IMR-90 (cell line): ENCODE measurements at regions not wholly inside any gene's neighbourhood (a gene's known extent, or its start where the extent isn't known, plus 50 kb on each side); places are given as distances from the start of the nearest gene placed in this dataset.
A peak's percentile ranks its signal among the peaks of the same experiment; 100 is the strongest.

Experiments
- ATAC-seq: fragments of 200-7000 bp; cut with Tn5 transposase; 2 replicates; pipeline ENCODE4 v1.9.1; 2020; ENCODE audit warnings: low read depth, mild to moderate bottlenecking, moderate library complexity
- BruUV-seq: library from RNA; stranded (reverse); fragments of 400-500 nt; replicated peaks from 2 replicates; lab custom pipeline; 2021; lab: Mats Ljungman, UMichigan
- CTCF ChIA-PET: fragments of 300-600 bp; formaldehyde crosslinking; extraction: SDS; loops from one replicate; lab custom pipeline; 2021; ENCODE audit warnings: antibody characterized with exemption; lab: Yijun Ruan, JAX
- POLR2A ChIA-PET: fragments of 300-600 bp; sonication (Branson Sonifier 250); formaldehyde crosslinking; loops from one replicate; lab custom pipeline; 2022; ENCODE audit warnings: antibody characterized with exemption; ENCODE audit not compliant: unreplicated experiment; lab: Charles Lee
- DNase-seq: peaks from one replicate; pipeline ENCODE4 v3.0.0; 2013
- H2AFZ ChIP-seq: replicated peaks from 2 replicates; pipeline ENCODE3; 2013; ENCODE audit warnings: low read length, mild to moderate bottlenecking; ENCODE audit not compliant: poor library complexity
- H2AK5ac ChIP-seq: 2 replicates; pipeline ENCODE4 v1.6.1; 2013; ENCODE audit warnings: low read depth, low read length, inconsistent platforms
- H2AK9ac ChIP-seq: replicated peaks from 2 replicates; pipeline ENCODE3; 2013; ENCODE audit warnings: mild to moderate bottlenecking, low read depth, low read length, moderate library complexity; ENCODE audit not compliant: poor library complexity
- H2BK120ac ChIP-seq: 2 replicates; pipeline ENCODE4 v1.6.1; 2013; ENCODE audit warnings: low read depth, low read length, inconsistent platforms
- H2BK15ac ChIP-seq: 3 replicates; pipeline ENCODE4 v1.6.1; 2013; ENCODE audit warnings: low read depth, low read length, inconsistent platforms
- H2BK20ac ChIP-seq: 2 replicates; pipeline ENCODE4 v1.6.1; 2013; ENCODE audit warnings: low read depth, mild to moderate bottlenecking, inconsistent platforms, low read length, moderate library complexity
- H2BK5ac ChIP-seq: 2 replicates; pipeline ENCODE4 v1.6.1; 2013; ENCODE audit warnings: mild to moderate bottlenecking, low read depth, low read length, inconsistent platforms; ENCODE audit not compliant: poor library complexity, severe bottlenecking
- H3K14ac ChIP-seq: replicated peaks from 2 replicates; pipeline ENCODE4 v1.6.1; 2013; ENCODE audit warnings: low read depth, low read length, inconsistent platforms
- H3K18ac ChIP-seq: 2 replicates; pipeline ENCODE4 v1.6.1; 2013; ENCODE audit warnings: low read depth, low read length, control low read depth
- H3K23ac ChIP-seq: 2 replicates; pipeline ENCODE4 v1.6.1; 2013; ENCODE audit warnings: low read depth, low read length, inconsistent platforms
- H3K27ac ChIP-seq: 2 replicates; pipeline ENCODE4 v1.5.1; 2013; ENCODE audit warnings: mild to moderate bottlenecking, control low read depth, low read length; ENCODE audit not compliant: insufficient read depth
- H3K27me3 ChIP-seq: 2 replicates; pipeline ENCODE4 v1.6.1; 2013; ENCODE audit warnings: low read length; ENCODE audit not compliant: control insufficient read depth, insufficient read depth
- H3K36me3 ChIP-seq: 2 replicates; pipeline ENCODE4 v1.6.1; 2013; ENCODE audit warnings: low read length, mixed read lengths; ENCODE audit not compliant: control insufficient read depth, insufficient read depth
- H3K4ac ChIP-seq: 2 replicates; pipeline ENCODE4 v1.6.1; 2013; ENCODE audit warnings: low read depth, low read length, inconsistent platforms
- H3K4me1 ChIP-seq: 2 replicates; pipeline ENCODE4 v1.6.1; 2013; ENCODE audit warnings: low read length, mixed read lengths; ENCODE audit not compliant: control insufficient read depth, insufficient read depth
- H3K4me2 ChIP-seq: 2 replicates; pipeline ENCODE4 v1.6.1; 2013; ENCODE audit warnings: low read depth, mild to moderate bottlenecking, control low read depth, low read length, moderate library complexity
- H3K4me3 ChIP-seq: 2 replicates; pipeline ENCODE4 v1.5.1; 2013; ENCODE audit warnings: low read depth, mild to moderate bottlenecking, control low read depth, low read length, moderate library complexity; ENCODE audit not compliant: insufficient read depth
- H3K56ac ChIP-seq: 2 replicates; pipeline ENCODE4 v1.6.1; 2013; ENCODE audit warnings: low read length, inconsistent platforms; ENCODE audit not compliant: insufficient read depth; ENCODE audit errors: extremely low read depth
- H3K79me1 ChIP-seq, 2 experiments: 2 replicates each; pipeline ENCODE4 v1.6.1; 2013; ENCODE audit warnings: low read length in 2 of 2, inconsistent platforms in 1 of 2, low read depth in 1 of 2
- H3K9ac ChIP-seq: 2 replicates; pipeline ENCODE4 v1.6.1; 2013; ENCODE audit warnings: low read depth, low read length, control low read depth
- H3K9me1 ChIP-seq: 2 replicates; pipeline ENCODE4 v1.6.1; 2013; ENCODE audit warnings: low read length, inconsistent platforms; ENCODE audit not compliant: insufficient read depth
- H3K9me3 ChIP-seq: 2 replicates; pipeline ENCODE4 v1.6.1; 2013; ENCODE audit warnings: low read length; ENCODE audit not compliant: control insufficient read depth, insufficient read depth
- H4K20me1 ChIP-seq: 2 replicates; pipeline ENCODE4 v1.6.1; 2013; ENCODE audit warnings: low read length, inconsistent platforms; ENCODE audit not compliant: insufficient read depth
- H4K5ac ChIP-seq: 2 replicates; pipeline ENCODE4 v1.6.1; 2013; ENCODE audit warnings: mild to moderate bottlenecking, low read depth, low read length, control low read depth
- H4K8ac ChIP-seq, 2 experiments: 2 replicates each; pipeline ENCODE4 v1.6.1; 2013; ENCODE audit warnings: low read depth in 2 of 2, low read length in 2 of 2, control low read depth in 1 of 2, inconsistent platforms in 1 of 2
- H4K91ac ChIP-seq: 2 replicates; pipeline ENCODE4 v1.6.1; 2013; ENCODE audit warnings: low read depth, low read length, inconsistent platforms; ENCODE audit not compliant: insufficient read depth
- CEBPB ChIP-seq: IDR thresholded peaks from 2 replicates; pipeline ENCODE4 v1.6.1; 2012; ENCODE audit warnings: low read depth, low read length, improper control_type of control experiment
- MXI1 ChIP-seq: IDR thresholded peaks from 2 replicates; pipeline ENCODE4 v1.6.1; 2012; ENCODE audit warnings: low read depth, mild to moderate bottlenecking, low read length, moderate library complexity, borderline replicate concordance
- NFE2L2 ChIP-seq: fragments of 150-350 bp; IDR thresholded peaks from 2 replicates; pipeline ENCODE4 v1.6.1; 2016; ENCODE audit warnings: low read depth, mild to moderate bottlenecking, low read length
- POLR2A ChIP-seq: IDR thresholded peaks from 2 replicates; pipeline ENCODE4 v1.6.1; 2012; ENCODE audit warnings: mild to moderate bottlenecking, low read depth, low read length
- USF2 ChIP-seq: fragments of 150-350 bp; IDR thresholded peaks from 2 replicates; pipeline ENCODE4 v1.6.1; 2017; ENCODE audit warnings: mild to moderate bottlenecking, antibody characterized with exemption, low read length, low read depth
- WGBS, 2 experiments: methylation state at CpG; one replicate each; pipeline versions ENCODE4 v1.1.5 to v1.1.7; 2013; ENCODE audit warnings: missing lambda C conversion rate in 2 of 2; ENCODE audit not compliant: insufficient read length in 1 of 2; ENCODE audit errors: extremely low coverage in 2 of 2; 5-methylcytosine and 5-hydroxymethylcytosine counted together
- dilution Hi-C: fragments of 300-500 bp; cut with HindIII; formaldehyde crosslinking; loops from one replicate; pipeline ENCODE4 v1.14.3; 2018; ENCODE audit warnings: low sequenced_read_pairs; ENCODE audit not compliant: unreplicated experiment
- in situ Hi-C: fragments of 300-500 bp; cut with MboI; formaldehyde crosslinking; loops from 3 replicates; pipeline ENCODE4 v1.14.3; 2019; ENCODE audit warnings: low sequenced_read_pairs, inconsistent platforms, mixed read lengths
- intact Hi-C: fragments of 100-400 bp; cut with micrococcal nuclease; formaldehyde crosslinking; loops from 2 replicates; pipeline ENCODE4 v1.10.0; 2022
- TF ChIP-seq, protein P1 (sequence below): fragments of 150-350 bp; IDR thresholded peaks from 2 replicates; pipeline ENCODE4 v1.6.1; 2016; ENCODE audit warnings: low read depth, mild to moderate bottlenecking, low read length, moderate library complexity, borderline replicate concordance

GRCh38 chr3:27560484-27561056, 76.4 kb upstream of the SLC4A7 start:
- no peak overlapping the region for H4K91ac ChIP-seq
- no peaks in the 10 kb centered on the region for H3K9me3 ChIP-seq
- CTCF ChIA-PET, result no interaction called here
- no peak overlapping the region for H2AK9ac ChIP-seq
- no peak overlapping the region for H2BK15ac ChIP-seq
- in situ Hi-C loops, result no loop called here
- H3K4me2 ChIP-seq, result no peak overlapping the region
- no peaks in the 10 kb centered on the region for H3K36me3 ChIP-seq
- no peak overlapping the region for H3K56ac ChIP-seq
- no TSS peak for BruUV-seq
- no peak overlapping the region for H3K4me3 ChIP-seq
- no peak overlapping the region for H3K4ac ChIP-seq
- no peak overlapping the region for H4K8ac ChIP-seq
- ATAC-seq (no peak), DNase-seq (no peak)
- peaks cover 0 to 5% of the 10 kb centered on the region in 2 experiments; a peak in 1 of 4 replicates for H3K79me1 ChIP-seq
- H3K9me1 ChIP-seq, result peaks cover 12% of the 10 kb centered on the region
- H2BK20ac ChIP-seq, result no peak overlapping the region
- no peak overlapping the region for H2AFZ ChIP-seq
- H3K18ac ChIP-seq, result no peak overlapping the region
- H3K27ac ChIP-seq, result no peak overlapping the region
- no peak overlapping the region for H3K9ac ChIP-seq
- peaks cover 9% of the 10 kb centered on the region for H3K4me1 ChIP-seq
- no peaks in the 10 kb centered on the region for H3K27me3 ChIP-seq
- no peak overlapping the region for H2AK5ac ChIP-seq
- no peaks in the 10 kb centered on the region for H4K20me1 ChIP-seq
- H2BK120ac ChIP-seq, result no peak overlapping the region; the same call in 1 of the 2 replicates
- H2BK5ac ChIP-seq, result no peak overlapping the region
- no peak overlapping the region for H3K14ac ChIP-seq
- POLR2A ChIA-PET, result no interaction called here
- intact Hi-C loops, result no loop called here
- dilution Hi-C loops, result no loop called here
- no peak overlapping the region for H4K5ac ChIP-seq
- WGBS, 2 experiments, result no CpG with 5 or more reads among the region's 11 CpGs
- TF ChIP-seq CEBPB (peak; percentile 48; the same call in 1 of the 2 replicates), USF2 (no peak), POLR2A (no peak), MXI1 (no peak), NFE2L2 (no peak)
- TF ChIP-seq, protein P1, sequence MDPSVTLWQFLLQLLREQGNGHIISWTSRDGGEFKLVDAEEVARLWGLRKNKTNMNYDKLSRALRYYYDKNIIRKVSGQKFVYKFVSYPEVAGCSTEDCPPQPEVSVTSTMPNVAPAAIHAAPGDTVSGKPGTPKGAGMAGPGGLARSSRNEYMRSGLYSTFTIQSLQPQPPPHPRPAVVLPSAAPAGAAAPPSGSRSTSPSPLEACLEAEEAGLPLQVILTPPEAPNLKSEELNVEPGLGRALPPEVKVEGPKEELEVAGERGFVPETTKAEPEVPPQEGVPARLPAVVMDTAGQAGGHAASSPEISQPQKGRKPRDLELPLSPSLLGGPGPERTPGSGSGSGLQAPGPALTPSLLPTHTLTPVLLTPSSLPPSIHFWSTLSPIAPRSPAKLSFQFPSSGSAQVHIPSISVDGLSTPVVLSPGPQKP, result no peak
- H3K23ac ChIP-seq, result no peak overlapping the region
